ENCODE measurements at regions not wholly inside any gene's neighbourhood (a gene's known extent, or its start where the extent isn't known, plus 50 kb on each side); places are given as distances from the start of the nearest gene placed in this dataset.

GRCh38 chr6:156564807-156565149, 212.4 kb upstream of the ARID1B start:
- no peak overlapping the region for H3K27ac Mint-ChIP-seq (ENCODE audit: unreplicated experiment)
- peaks cover 2% of the 10 kb centered on the region for H3K27me3 Mint-ChIP-seq (ENCODE audit: unreplicated experiment)
- peaks cover 4% of the 10 kb centered on the region for H3K9me3 Mint-ChIP-seq (ENCODE audit: unreplicated experiment)
- peaks cover 1% of the 10 kb centered on the region for H3K4me1 Mint-ChIP-seq (ENCODE audit: low read depth, unreplicated experiment)
- H3K4me3 Mint-ChIP-seq (ENCODE audit: unreplicated experiment): no peak overlapping the region
- TF ChIP-seq CTCF (IDR thresholded peaks at IDR 0.05; ENCODE audit: partially characterized antibody, unreplicated experiment): no peak
- H3K36me3 Mint-ChIP-seq (ENCODE audit: unreplicated experiment): peaks cover 13% of the 10 kb centered on the region
- DNase-seq: no peak

GRCh38 chr6:156564127-156564806, 212.9 kb upstream of the ARID1B start:
- peak; percentile 94 for TF ChIP-seq CTCF (IDR thresholded peaks at IDR 0.05; ENCODE audit: partially characterized antibody, unreplicated experiment)
- no peak overlapping the region for H3K27ac Mint-ChIP-seq (ENCODE audit: unreplicated experiment)
- peaks cover 10% of the 10 kb centered on the region for H3K36me3 Mint-ChIP-seq (ENCODE audit: unreplicated experiment)
- H3K4me3 Mint-ChIP-seq (ENCODE audit: unreplicated experiment): no peak overlapping the region
- peaks cover 1% of the 10 kb centered on the region for H3K4me1 Mint-ChIP-seq (ENCODE audit: low read depth, unreplicated experiment)
- DNase-seq: peak; percentile 91
- H3K9me3 Mint-ChIP-seq (ENCODE audit: unreplicated experiment): peaks cover 4% of the 10 kb centered on the region
- H3K27me3 Mint-ChIP-seq (ENCODE audit: unreplicated experiment): peaks cover 2% of the 10 kb centered on the region

- H3K4me3 Mint-ChIP-seq (ENCODE audit: unreplicated experiment): no peak overlapping the region
- DNase-seq: no peak
- peaks cover 3% of the 10 kb centered on the region for H3K27me3 Mint-ChIP-seq (ENCODE audit: unreplicated experiment)
- no peak for TF ChIP-seq CTCF (IDR thresholded peaks at IDR 0.05; ENCODE audit: partially characterized antibody, unreplicated experiment)
- H3K4me1 Mint-ChIP-seq (ENCODE audit: low read depth, unreplicated experiment): peaks cover 1% of the 10 kb centered on the region
- H3K27ac Mint-ChIP-seq (ENCODE audit: unreplicated experiment): no peak overlapping the region
- H3K36me3 Mint-ChIP-seq (ENCODE audit: unreplicated experiment): peaks cover 6% of the 10 kb centered on the region
- peaks cover 6% of the 10 kb centered on the region for H3K9me3 Mint-ChIP-seq (ENCODE audit: unreplicated experiment)
Observed at GRCh38 chr6:156563714-156564113, 213.5 kb upstream of the ARID1B start.

- H3K27ac Mint-ChIP-seq (ENCODE audit: unreplicated experiment): no peak overlapping the region
Observed at GRCh38 chr6:156562636-156563035, 214.5 kb upstream of the ARID1B start.

More at GRCh38 chr6:156562636-156563035, 214.5 kb upstream of the ARID1B start:
- Mint-ChIP-seq H3K36me3 (ENCODE audit: unreplicated experiment) (no peaks in the 10 kb centered on the region), H3K9me3 (ENCODE audit: unreplicated experiment) (peaks cover 6% of the 10 kb centered on the region), H3K4me1 (ENCODE audit: low read depth, unreplicated experiment) (peaks cover 1% of the 10 kb centered on the region), H3K4me3 (ENCODE audit: unreplicated experiment) (no peak overlapping the region), H3K27me3 (ENCODE audit: unreplicated experiment) (peaks cover 3% of the 10 kb centered on the region)
- no peak for DNase-seq
- TF ChIP-seq CTCF (IDR thresholded peaks at IDR 0.05; ENCODE audit: partially characterized antibody, unreplicated experiment): no peak
